HEK293 (cell line): ENCODE measurements at regions not wholly inside any gene's neighbourhood (a gene's known extent, or its start where the extent isn't known, plus 50 kb on each side); places are given as distances from the start of the nearest gene placed in this dataset.

Experiments used
- CTCF ChIA-PET: fragments of 350-600 bp; formaldehyde crosslinking; extraction: SDS; loops from one replicate; lab custom pipeline; 2021; ENCODE audit warnings: antibody characterized with exemption; lab: Yijun Ruan, JAX
- POLR2A ChIA-PET: fragments of 300-600 bp; formaldehyde crosslinking; extraction: SDS; loops from one replicate; lab custom pipeline; 2020; ENCODE audit warnings: antibody characterized with exemption, inconsistent platforms; lab: Yijun Ruan, JAX
- H3K27ac ChIP-seq: fragments of 200-500 bp; sonication (Bioruptor generic); 2 replicates; pipeline ENCODE4 v1.5.1; 2014; ENCODE audit warnings: low read depth, low read length, control low read depth, inconsistent platforms; ENCODE audit errors: extremely low read depth
- H3K36me3 ChIP-seq, 2 experiments: fragments of 200-500 bp in 1 of 2; sonication (Bioruptor generic) in 1 of 2; 1 replicate in 1 of 2; 2 replicates in 1 of 2; pipeline ENCODE4 v1.5.1; 2014 to 2017; ENCODE audit warnings: inconsistent platforms in 2 of 2, low read length in 2 of 2; ENCODE audit not compliant: control insufficient read depth in 2 of 2, insufficient read depth in 1 of 2
- H3K4me1 ChIP-seq: fragments of 200-500 bp; sonication (Bioruptor generic); 2 replicates; pipeline ENCODE4 v1.5.1; 2014; ENCODE audit warnings: mild to moderate bottlenecking, low read length, inconsistent platforms; ENCODE audit not compliant: control insufficient read depth, insufficient read depth
- H3K4me3 ChIP-seq: 2 replicates; pipeline ENCODE4 v1.5.1; 2011; ENCODE audit warnings: low read depth, mild to moderate bottlenecking, control low read depth, low read length, moderate library complexity
- H3K9me3 ChIP-seq: fragments of 200-500 bp; sonication (Bioruptor generic); 2 replicates; pipeline ENCODE4 v1.5.1; 2014; ENCODE audit warnings: low read depth, low read length, inconsistent platforms; ENCODE audit not compliant: control insufficient read depth, insufficient read depth
- HOXA7 ChIP-seq: sonication (generic); formaldehyde crosslinking; IDR thresholded peaks from 2 replicates; pipeline ENCODE4 v1.8.1; 2022; ENCODE audit warnings: missing genetic modification reagents, borderline replicate concordance
- HOXC10 ChIP-seq: sonication (generic); formaldehyde crosslinking; IDR thresholded peaks from 2 replicates; pipeline ENCODE4 v1.8.1; 2023; ENCODE audit warnings: mild to moderate bottlenecking, missing genetic modification reagents
- SETDB1 ChIP-seq: IDR thresholded peaks from one replicate; pipeline ENCODE4 v1.6.1; 2017; ENCODE audit warnings: mild to moderate bottlenecking, low read length, moderate library complexity, mixed read lengths; ENCODE audit not compliant: insufficient read length
- SP3 ChIP-seq: fragments of 450-650 bp; formaldehyde crosslinking; IDR thresholded peaks from 2 replicates; pipeline ENCODE4 v1.5.1; 2016; ENCODE audit warnings: missing biosample characterization, missing genetic modification characterization
- ZNF148 ChIP-seq: fragments of 450-650 bp; formaldehyde crosslinking; IDR thresholded peaks from 2 replicates; pipeline ENCODE4 v1.5.0; 2017; ENCODE audit warnings: missing biosample characterization, missing genetic modification characterization, borderline replicate concordance
- ZNF239 ChIP-seq: fragments of 450-650 bp; formaldehyde crosslinking; IDR thresholded peaks from 2 replicates; pipeline ENCODE4 v1.5.1; 2016; ENCODE audit warnings: missing biosample characterization, missing genetic modification characterization
- ZNF266 ChIP-seq: fragments of 450-650 bp; formaldehyde crosslinking; IDR thresholded peaks from 2 replicates; pipeline ENCODE4 v1.5.1; 2016; ENCODE audit warnings: missing biosample characterization, missing genetic modification characterization, low read depth
- ZNF341 ChIP-seq: fragments of 450-650 bp; formaldehyde crosslinking; IDR thresholded peaks from 2 replicates; pipeline ENCODE4; 2016; ENCODE audit warnings: low read depth, missing biosample characterization, missing genetic modification characterization
- ZNF350 ChIP-seq: fragments of 450-650 bp; formaldehyde crosslinking; IDR thresholded peaks from 2 replicates; pipeline ENCODE4 v1.5.0; 2017; ENCODE audit warnings: missing biosample characterization, mild to moderate bottlenecking, missing genetic modification characterization
- ZNF366 ChIP-seq: fragments of 450-650 bp; formaldehyde crosslinking; conservative IDR thresholded peaks from 2 replicates; pipeline ENCODE4 v1.5.1; 2016; ENCODE audit warnings: missing biosample characterization, missing genetic modification characterization
- ZNF404 ChIP-seq: fragments of 450-650 bp; formaldehyde crosslinking; IDR thresholded peaks from 2 replicates; pipeline ENCODE4 v1.5.1; 2017; ENCODE audit warnings: missing biosample characterization, missing genetic modification characterization
- ZNF416 ChIP-seq: fragments of 450-650 bp; formaldehyde crosslinking; IDR thresholded peaks from 2 replicates; pipeline ENCODE4 v1.5.1; 2016; ENCODE audit warnings: missing biosample characterization, missing genetic modification characterization
- ZNF433 ChIP-seq: fragments of 450-650 bp; formaldehyde crosslinking; IDR thresholded peaks from 2 replicates; pipeline ENCODE4 v1.5.1; 2016; ENCODE audit warnings: missing biosample characterization, missing genetic modification characterization, low read depth
- ZNF473 ChIP-seq: fragments of 450-650 bp; formaldehyde crosslinking; IDR thresholded peaks from 2 replicates; pipeline ENCODE4 v1.5.1; 2017; ENCODE audit warnings: missing biosample characterization, missing genetic modification characterization
- ZNF510 ChIP-seq: fragments of 450-650 bp; formaldehyde crosslinking; IDR thresholded peaks from 2 replicates; pipeline ENCODE4 v1.5.1; 2018; ENCODE audit warnings: mild to moderate bottlenecking, missing genetic modification characterization, missing biosample characterization; ENCODE audit not compliant: insufficient replicate concordance
- ZNF521 ChIP-seq: fragments of 450-650 bp; formaldehyde crosslinking; IDR thresholded peaks from 2 replicates; pipeline ENCODE4 v1.5.1; 2017; ENCODE audit warnings: missing biosample characterization, mild to moderate bottlenecking, missing genetic modification characterization
- ZNF830 ChIP-seq: fragments of 450-650 bp; IDR thresholded peaks from 2 replicates; pipeline ENCODE4 v1.5.0; 2018; ENCODE audit warnings: missing biosample characterization, missing genetic modification characterization, low read depth, mild to moderate bottlenecking, moderate library complexity
- TF ChIP-seq, protein P1 (sequence below): fragments of 450-650 bp; formaldehyde crosslinking; IDR thresholded peaks from 2 replicates; pipeline ENCODE4 v1.5.1; 2016; ENCODE audit warnings: missing biosample characterization, missing genetic modification characterization, borderline replicate concordance
- TF ChIP-seq, protein P2 (sequence below): fragments of 450-650 bp; formaldehyde crosslinking; IDR thresholded peaks from 2 replicates; pipeline ENCODE4 v1.5.1; 2017; ENCODE audit warnings: missing biosample characterization, missing genetic modification characterization
- TF ChIP-seq, protein P3 (sequence below): fragments of 450-650 bp; formaldehyde crosslinking; IDR thresholded peaks from 2 replicates; pipeline ENCODE4; 2016; ENCODE audit warnings: missing biosample characterization, missing genetic modification characterization
- TF ChIP-seq, protein P4 (sequence below): fragments of 450-650 bp; formaldehyde crosslinking; IDR thresholded peaks from 2 replicates; pipeline ENCODE4 v1.5.1; 2017; ENCODE audit warnings: missing biosample characterization, missing genetic modification characterization
- TF ChIP-seq, protein P5 (sequence below): fragments of 450-650 bp; formaldehyde crosslinking; IDR thresholded peaks from 2 replicates; pipeline ENCODE4 v1.5.1; 2016; ENCODE audit warnings: missing biosample characterization, missing genetic modification characterization
- TF ChIP-seq, protein P6 (sequence below): fragments of 450-650 bp; formaldehyde crosslinking; conservative IDR thresholded peaks from 2 replicates; pipeline ENCODE4 v1.5.1; 2016; ENCODE audit warnings: low read depth, missing biosample characterization, missing genetic modification characterization

DNA sequence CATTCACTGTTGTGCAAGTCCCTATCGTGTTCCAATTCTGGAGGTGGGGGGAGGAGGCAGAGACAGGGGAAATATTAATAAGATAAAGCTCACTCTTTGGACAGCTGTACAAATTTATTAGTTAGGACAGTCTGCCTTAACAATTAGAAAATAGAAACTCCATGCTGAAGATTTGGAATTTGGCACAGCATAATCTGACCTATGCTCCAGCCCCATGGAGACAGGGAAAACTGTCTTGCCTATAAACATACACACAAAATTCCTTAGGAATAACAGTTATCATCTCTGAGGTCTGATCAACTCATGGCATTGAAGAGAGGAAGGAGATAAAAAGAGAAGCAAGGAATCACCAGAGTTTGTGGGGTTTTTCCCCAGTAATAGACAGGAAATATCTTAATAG, 335.4 kb upstream of the MEOX2 start:
- no peak for TF ChIP-seq HOXC10 (CRISPR knock-in tag)
- no peak for TF ChIP-seq ZNF830 (tag by site-specific recombination)
- TF ChIP-seq, protein P1, sequence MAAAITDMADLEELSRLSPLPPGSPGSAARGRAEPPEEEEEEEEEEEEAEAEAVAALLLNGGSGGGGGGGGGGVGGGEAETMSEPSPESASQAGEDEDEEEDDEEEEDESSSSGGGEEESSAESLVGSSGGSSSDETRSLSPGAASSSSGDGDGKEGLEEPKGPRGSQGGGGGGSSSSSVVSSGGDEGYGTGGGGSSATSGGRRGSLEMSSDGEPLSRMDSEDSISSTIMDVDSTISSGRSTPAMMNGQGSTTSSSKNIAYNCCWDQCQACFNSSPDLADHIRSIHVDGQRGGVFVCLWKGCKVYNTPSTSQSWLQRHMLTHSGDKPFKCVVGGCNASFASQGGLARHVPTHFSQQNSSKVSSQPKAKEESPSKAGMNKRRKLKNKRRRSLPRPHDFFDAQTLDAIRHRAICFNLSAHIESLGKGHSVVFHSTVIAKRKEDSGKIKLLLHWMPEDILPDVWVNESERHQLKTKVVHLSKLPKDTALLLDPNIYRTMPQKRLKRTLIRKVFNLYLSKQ (tag by site-specific recombination) = no peak
- no peak for TF ChIP-seq ZNF366 (tag by site-specific recombination)
- no peak for TF ChIP-seq ZNF350 (tag by site-specific recombination)
- no peak for TF ChIP-seq SETDB1
- TF ChIP-seq SP3 (tag by site-specific recombination) = no peak
- no peak for TF ChIP-seq ZNF341 (tag by site-specific recombination)
- TF ChIP-seq, protein P2, sequence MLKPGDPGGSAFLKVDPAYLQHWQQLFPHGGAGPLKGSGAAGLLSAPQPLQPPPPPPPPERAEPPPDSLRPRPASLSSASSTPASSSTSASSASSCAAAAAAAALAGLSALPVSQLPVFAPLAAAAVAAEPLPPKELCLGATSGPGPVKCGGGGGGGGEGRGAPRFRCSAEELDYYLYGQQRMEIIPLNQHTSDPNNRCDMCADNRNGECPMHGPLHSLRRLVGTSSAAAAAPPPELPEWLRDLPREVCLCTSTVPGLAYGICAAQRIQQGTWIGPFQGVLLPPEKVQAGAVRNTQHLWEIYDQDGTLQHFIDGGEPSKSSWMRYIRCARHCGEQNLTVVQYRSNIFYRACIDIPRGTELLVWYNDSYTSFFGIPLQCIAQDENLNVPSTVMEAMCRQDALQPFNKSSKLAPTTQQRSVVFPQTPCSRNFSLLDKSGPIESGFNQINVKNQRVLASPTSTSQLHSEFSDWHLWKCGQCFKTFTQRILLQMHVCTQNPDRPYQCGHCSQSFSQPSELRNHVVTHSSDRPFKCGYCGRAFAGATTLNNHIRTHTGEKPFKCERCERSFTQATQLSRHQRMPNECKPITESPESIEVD (tag by site-specific recombination) = no peak
- TF ChIP-seq, protein P3, sequence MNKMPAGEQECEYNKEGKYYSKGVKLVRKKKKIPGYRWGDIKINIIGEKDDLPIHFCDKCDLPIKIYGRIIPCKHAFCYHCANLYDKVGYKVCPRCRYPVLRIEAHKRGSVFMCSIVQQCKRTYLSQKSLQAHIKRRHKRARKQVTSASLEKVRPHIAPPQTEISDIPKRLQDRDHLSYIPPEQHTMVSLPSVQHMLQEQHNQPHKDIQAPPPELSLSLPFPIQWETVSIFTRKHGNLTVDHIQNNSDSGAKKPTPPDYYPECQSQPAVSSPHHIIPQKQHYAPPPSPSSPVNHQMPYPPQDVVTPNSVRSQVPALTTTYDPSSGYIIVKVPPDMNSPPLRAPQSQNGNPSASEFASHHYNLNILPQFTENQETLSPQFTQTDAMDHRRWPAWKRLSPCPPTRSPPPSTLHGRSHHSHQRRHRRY (tag by site-specific recombination) = no peak
- TF ChIP-seq, all 188 proteins: peak for 0
- CTCF ChIA-PET = no interaction called here
- POLR2A ChIA-PET = no interaction called here
- H3K27ac ChIP-seq = no peak overlapping the region
- H3K4me1 ChIP-seq = no peaks in the 10 kb centered on the region
- H3K4me3 ChIP-seq = no peak overlapping the region
- H3K36me3 ChIP-seq = no peaks in the 10 kb centered on the region
- H3K9me3 ChIP-seq = no peaks in the 10 kb centered on the region

GRCh38 chr7:16015981-16016380, 329.5 kb upstream of the MEOX2 start:
- Histone ChIP-seq H3K27ac (no peak overlapping the region), H3K4me1 (no peaks in the 10 kb centered on the region), H3K9me3 (no peaks in the 10 kb centered on the region), H3K4me3 (no peak overlapping the region), H3K36me3 (no peaks in the 10 kb centered on the region)
- ChIA-PET CTCF (no interaction called here), POLR2A (no interaction called here)
- TF ChIP-seq ZNF404 (tag by site-specific recombination) (no peak), ZNF266 (tag by site-specific recombination) (no peak), HOXA7 (CRISPR knock-in tag) (no peak), ZNF239 (tag by site-specific recombination) (no peak), ZNF510 (no peak), ZNF416 (tag by site-specific recombination) (no peak), ZNF521 (no peak), ZNF473 (no peak), ZNF433 (no peak), ZNF148 (tag by site-specific recombination) (no peak)
- TF ChIP-seq, protein P4, sequence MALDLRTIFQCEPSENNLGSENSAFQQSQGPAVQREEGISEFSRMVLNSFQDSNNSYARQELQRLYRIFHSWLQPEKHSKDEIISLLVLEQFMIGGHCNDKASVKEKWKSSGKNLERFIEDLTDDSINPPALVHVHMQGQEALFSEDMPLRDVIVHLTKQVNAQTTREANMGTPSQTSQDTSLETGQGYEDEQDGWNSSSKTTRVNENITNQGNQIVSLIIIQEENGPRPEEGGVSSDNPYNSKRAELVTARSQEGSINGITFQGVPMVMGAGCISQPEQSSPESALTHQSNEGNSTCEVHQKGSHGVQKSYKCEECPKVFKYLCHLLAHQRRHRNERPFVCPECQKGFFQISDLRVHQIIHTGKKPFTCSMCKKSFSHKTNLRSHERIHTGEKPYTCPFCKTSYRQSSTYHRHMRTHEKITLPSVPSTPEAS (tag by site-specific recombination) = no peak
- TF ChIP-seq, protein P5, sequence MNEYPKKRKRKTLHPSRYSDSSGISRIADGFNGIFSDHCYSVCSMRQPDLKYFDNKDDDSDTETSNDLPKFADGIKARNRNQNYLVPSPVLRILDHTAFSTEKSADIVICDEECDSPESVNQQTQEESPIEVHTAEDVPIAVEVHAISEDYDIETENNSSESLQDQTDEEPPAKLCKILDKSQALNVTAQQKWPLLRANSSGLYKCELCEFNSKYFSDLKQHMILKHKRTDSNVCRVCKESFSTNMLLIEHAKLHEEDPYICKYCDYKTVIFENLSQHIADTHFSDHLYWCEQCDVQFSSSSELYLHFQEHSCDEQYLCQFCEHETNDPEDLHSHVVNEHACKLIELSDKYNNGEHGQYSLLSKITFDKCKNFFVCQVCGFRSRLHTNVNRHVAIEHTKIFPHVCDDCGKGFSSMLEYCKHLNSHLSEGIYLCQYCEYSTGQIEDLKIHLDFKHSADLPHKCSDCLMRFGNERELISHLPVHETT (tag by site-specific recombination) = no peak
- TF ChIP-seq, protein P6, sequence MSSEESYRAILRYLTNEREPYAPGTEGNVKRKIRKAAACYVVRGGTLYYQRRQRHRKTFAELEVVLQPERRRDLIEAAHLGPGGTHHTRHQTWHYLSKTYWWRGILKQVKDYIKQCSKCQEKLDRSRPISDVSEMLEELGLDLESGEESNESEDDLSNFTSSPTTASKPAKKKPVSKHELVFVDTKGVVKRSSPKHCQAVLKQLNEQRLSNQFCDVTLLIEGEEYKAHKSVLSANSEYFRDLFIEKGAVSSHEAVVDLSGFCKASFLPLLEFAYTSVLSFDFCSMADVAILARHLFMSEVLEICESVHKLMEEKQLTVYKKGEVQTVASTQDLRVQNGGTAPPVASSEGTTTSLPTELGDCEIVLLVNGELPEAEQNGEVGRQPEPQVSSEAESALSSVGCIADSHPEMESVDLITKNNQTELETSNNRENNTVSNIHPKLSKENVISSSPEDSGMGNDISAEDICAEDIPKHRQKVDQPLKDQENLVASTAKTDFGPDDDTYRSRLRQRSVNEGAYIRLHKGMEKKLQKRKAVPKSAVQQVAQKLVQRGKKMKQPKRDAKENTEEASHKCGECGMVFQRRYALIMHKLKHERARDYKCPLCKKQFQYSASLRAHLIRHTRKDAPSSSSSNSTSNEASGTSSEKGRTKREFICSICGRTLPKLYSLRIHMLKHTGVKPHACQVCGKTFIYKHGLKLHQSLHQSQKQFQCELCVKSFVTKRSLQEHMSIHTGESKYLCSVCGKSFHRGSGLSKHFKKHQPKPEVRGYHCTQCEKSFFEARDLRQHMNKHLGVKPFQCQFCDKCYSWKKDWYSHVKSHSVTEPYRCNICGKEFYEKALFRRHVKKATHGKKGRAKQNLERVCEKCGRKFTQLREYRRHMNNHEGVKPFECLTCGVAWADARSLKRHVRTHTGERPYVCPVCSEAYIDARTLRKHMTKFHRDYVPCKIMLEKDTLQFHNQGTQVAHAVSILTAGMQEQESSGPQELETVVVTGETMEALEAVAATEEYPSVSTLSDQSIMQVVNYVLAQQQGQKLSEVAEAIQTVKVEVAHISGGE (tag by site-specific recombination) = no peak
